ENCODE measurements at regions not wholly inside any gene's neighbourhood (a gene's known extent, or its start where the extent isn't known, plus 50 kb on each side); places are given as distances from the start of the nearest gene placed in this dataset.
A peak's percentile ranks its signal among the peaks of the same experiment; 100 is the strongest.
"Not testable (repeated sequence)": the region's sequence is repeated elsewhere in the genome, so short reads cannot be mapped to it uniquely, and the experiment has no call there.

DNA sequence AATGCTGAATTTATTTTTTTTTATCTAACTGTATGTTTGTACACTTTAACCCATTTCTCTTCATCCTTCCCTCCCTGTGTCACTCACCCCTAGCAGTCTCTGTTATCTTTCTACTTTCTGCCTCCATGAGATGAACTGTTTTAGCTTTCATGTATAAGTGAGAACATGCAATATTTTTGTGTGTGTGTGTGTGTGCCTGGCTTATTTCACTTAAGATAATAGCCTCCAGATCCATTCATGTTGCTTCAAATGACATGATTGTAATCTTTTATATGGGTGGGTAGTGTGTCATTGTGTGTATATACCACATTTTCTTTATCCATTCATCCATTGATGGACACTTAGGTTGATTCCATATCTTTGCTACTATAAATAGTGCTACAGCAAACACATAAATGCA is 1023.9 kb downstream of the TLE1 start:
- Mint-ChIP-seq H3K4me1 (ENCODE audit: low read depth) (no peaks in the 10 kb centered on the region), H3K4me3 (ENCODE audit: unreplicated experiment) (no peak overlapping the region), H3K27me3 (ENCODE audit: low read depth) (no peaks in the 10 kb centered on the region), H3K9me3 (ENCODE audit: low read depth) (peaks cover 17% of the 10 kb centered on the region), H3K36me3 (ENCODE audit: low read depth) (no peaks in the 10 kb centered on the region), H3K27ac (ENCODE audit: unreplicated experiment) (no peak overlapping the region)
- no peak for DNase-seq (ENCODE audit: low spot score)
- TF ChIP-seq, protein P1, sequence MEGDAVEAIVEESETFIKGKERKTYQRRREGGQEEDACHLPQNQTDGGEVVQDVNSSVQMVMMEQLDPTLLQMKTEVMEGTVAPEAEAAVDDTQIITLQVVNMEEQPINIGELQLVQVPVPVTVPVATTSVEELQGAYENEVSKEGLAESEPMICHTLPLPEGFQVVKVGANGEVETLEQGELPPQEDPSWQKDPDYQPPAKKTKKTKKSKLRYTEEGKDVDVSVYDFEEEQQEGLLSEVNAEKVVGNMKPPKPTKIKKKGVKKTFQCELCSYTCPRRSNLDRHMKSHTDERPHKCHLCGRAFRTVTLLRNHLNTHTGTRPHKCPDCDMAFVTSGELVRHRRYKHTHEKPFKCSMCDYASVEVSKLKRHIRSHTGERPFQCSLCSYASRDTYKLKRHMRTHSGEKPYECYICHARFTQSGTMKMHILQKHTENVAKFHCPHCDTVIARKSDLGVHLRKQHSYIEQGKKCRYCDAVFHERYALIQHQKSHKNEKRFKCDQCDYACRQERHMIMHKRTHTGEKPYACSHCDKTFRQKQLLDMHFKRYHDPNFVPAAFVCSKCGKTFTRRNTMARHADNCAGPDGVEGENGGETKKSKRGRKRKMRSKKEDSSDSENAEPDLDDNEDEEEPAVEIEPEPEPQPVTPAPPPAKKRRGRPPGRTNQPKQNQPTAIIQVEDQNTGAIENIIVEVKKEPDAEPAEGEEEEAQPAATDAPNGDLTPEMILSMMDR (IDR thresholded peaks at IDR 0.05), result no peak

DNA sequence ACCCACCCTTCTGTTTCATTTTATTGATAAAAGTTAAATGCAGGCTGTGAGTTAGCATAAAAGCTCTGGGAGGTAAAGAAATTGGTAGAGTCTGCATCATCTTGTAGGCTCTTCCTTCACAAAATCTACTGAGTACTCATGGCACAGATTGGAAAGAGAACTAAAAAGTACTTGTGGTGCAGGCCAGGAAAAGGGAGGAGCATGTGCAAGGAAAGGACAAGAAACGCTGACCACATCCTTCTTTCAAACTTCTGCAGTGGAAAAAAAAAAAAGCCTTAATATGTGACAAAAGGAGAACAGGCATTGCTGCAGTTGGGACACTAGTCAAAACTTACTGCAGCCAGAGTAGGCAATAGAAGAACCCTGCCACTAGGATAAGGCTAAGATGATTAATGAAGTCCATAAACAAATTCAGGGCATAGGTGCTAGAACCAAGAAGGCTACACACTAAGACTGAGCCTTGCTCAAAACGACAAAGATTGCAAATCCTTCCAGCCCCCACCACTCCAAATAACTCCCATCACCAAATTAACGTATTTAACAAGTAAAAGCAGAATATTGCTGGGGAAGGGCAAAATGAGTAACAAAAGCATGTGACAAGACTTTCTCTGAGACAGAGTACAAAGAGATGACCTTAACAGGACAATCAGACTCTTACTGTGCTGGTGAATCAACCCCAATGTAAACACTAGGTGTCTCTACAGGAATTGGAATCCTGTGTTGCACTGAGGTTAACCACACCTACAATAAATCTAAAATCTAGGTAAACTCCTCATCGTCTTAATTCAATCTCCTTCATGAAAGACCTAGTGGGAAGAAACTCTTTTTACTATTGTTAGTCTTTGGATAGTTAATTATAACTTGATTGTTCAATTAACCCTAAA is 1024.8 kb downstream of the TLE1 start:
- H3K9me3 Mint-ChIP-seq (ENCODE audit: low read depth), result peaks cover 14% of the 10 kb centered on the region
- H3K4me3 Mint-ChIP-seq (ENCODE audit: unreplicated experiment), result no peak overlapping the region
- H3K27ac Mint-ChIP-seq (ENCODE audit: unreplicated experiment), result no peak overlapping the region
- no peak for DNase-seq (ENCODE audit: low spot score)
- TF ChIP-seq, protein P1 (IDR thresholded peaks at IDR 0.05), result peak; percentile 33
- H3K36me3 Mint-ChIP-seq (ENCODE audit: low read depth), result no peaks in the 10 kb centered on the region
- no peaks in the 10 kb centered on the region for H3K27me3 Mint-ChIP-seq (ENCODE audit: low read depth)
- H3K4me1 Mint-ChIP-seq (ENCODE audit: low read depth), result no peaks in the 10 kb centered on the region

DNA sequence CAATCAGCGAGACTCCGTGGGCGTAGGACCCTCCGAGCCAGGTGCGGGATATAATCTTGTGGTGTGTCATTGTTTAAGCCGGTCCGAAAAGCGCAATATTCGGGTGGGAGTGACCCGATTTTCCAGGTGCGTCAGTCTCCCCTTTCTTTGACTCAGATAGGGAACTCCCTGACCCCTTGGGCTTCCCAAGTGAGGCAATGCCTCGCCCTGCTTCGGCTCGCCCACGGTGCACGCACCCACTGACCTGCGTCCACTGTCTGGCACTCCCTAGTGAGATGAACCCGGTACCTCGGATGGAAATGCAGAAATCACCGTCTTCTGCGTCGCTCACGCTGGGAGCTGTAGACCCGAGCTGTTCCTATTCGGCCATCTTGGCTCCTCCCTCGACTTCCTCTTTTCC is 1029.6 kb downstream of the TLE1 start:
- not testable (repeated sequence) for H3K36me3 Mint-ChIP-seq (ENCODE audit: low read depth); H3K27me3 Mint-ChIP-seq (ENCODE audit: low read depth); H3K27ac Mint-ChIP-seq (ENCODE audit: unreplicated experiment); DNase-seq (ENCODE audit: low spot score); H3K4me3 Mint-ChIP-seq (ENCODE audit: unreplicated experiment); H3K4me1 Mint-ChIP-seq (ENCODE audit: low read depth)
- peaks cover 15% of the 10 kb centered on the region for H3K9me3 Mint-ChIP-seq (ENCODE audit: low read depth)

DNA sequence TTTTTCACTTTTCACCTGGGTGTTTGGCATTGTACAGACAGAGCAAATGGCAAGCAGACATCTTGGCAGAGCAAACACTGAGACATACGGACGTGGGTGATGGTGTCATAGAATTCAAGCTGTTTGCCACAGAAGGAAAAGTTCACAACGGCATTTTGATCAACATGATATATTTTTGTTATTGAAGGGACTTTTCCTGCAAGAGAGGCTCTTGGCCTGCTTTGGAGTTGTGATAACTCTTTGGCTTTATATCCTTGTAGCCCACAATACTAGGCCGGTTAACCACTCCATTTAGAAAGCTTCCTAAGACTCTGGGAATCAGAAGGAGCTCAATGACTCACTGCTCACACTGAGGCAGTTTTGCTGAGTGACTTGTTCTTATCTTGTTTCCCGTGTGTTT is 1038.3 kb downstream of the TLE1 start:
- Mint-ChIP-seq H3K9me3 (ENCODE audit: low read depth) (no peaks in the 10 kb centered on the region), H3K27me3 (ENCODE audit: low read depth) (no peaks in the 10 kb centered on the region), H3K36me3 (ENCODE audit: low read depth) (no peaks in the 10 kb centered on the region), H3K4me1 (ENCODE audit: low read depth) (peaks cover 43% of the 10 kb centered on the region), H3K4me3 (ENCODE audit: unreplicated experiment) (no peak overlapping the region), H3K27ac (ENCODE audit: unreplicated experiment) (peak overlapping the region; percentile 65)
- TF ChIP-seq, protein P1 (IDR thresholded peaks at IDR 0.05), result no peak
- no peak for DNase-seq (ENCODE audit: low spot score)

DNA sequence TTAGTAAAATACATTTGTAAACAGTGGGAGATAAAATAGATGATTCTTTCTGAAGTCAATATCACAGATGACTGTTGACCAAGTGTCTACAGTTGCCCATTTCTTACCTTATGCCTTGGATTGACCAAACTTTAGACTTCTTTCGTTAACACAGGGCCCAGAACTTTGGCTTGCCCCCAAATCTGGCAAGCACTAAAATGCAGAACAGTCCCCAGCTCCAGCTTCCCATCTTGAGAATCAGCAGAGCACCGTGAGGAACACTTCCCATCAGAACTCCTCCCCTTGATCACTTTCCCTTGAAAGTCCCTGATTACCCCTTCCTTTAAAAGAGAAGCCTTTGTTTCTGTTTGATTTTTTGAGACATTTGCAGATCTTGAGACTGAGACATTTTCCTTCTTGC is 1039.9 kb downstream of the TLE1 start:
- peaks cover 43% of the 10 kb centered on the region for H3K4me1 Mint-ChIP-seq (ENCODE audit: low read depth)
- no peaks in the 10 kb centered on the region for H3K27me3 Mint-ChIP-seq (ENCODE audit: low read depth)
- H3K9me3 Mint-ChIP-seq (ENCODE audit: low read depth), result no peaks in the 10 kb centered on the region
- H3K36me3 Mint-ChIP-seq (ENCODE audit: low read depth), result no peaks in the 10 kb centered on the region
- TF ChIP-seq, protein P1 (IDR thresholded peaks at IDR 0.05), result no peak
- DNase-seq (ENCODE audit: low spot score), result no peak
- H3K27ac Mint-ChIP-seq (ENCODE audit: unreplicated experiment), result peak overlapping the region; percentile 85
- H3K4me3 Mint-ChIP-seq (ENCODE audit: unreplicated experiment), result no peak overlapping the region

DNA sequence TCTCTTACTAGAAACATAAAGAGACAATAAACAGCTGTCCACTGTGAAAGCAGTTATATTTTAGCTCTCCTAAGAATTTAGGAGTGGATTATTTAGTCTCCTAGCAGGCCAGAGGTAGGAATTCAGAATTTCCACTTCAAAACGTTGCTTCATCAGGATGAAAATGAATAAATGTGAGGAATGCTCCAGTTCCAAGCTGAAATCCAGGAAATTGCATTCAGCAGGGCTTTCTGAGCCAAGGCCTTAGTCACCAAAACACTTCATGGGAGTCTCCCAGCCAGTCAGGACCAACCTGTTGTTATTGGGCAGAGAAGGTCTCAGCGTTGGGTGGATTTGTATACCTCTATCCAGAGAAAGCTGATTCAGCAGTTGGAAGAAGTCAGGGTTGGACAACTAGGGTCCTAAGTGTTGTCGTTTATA is 1040.3 kb downstream of the TLE1 start:
- no peak for DNase-seq (ENCODE audit: low spot score)
- H3K4me1 Mint-ChIP-seq (ENCODE audit: low read depth), result peaks cover 43% of the 10 kb centered on the region
- no peaks in the 10 kb centered on the region for H3K9me3 Mint-ChIP-seq (ENCODE audit: low read depth)
- peak overlapping the region; percentile 85 for H3K27ac Mint-ChIP-seq (ENCODE audit: unreplicated experiment)
- no peaks in the 10 kb centered on the region for H3K27me3 Mint-ChIP-seq (ENCODE audit: low read depth)
- no peak overlapping the region for H3K4me3 Mint-ChIP-seq (ENCODE audit: unreplicated experiment)
- H3K36me3 Mint-ChIP-seq (ENCODE audit: low read depth), result no peaks in the 10 kb centered on the region
- TF ChIP-seq, protein P1 (IDR thresholded peaks at IDR 0.05), result no peak

Measured in chondrocyte (in vitro differentiated cells).